ENCODE measurements at regions not wholly inside any gene's neighbourhood (a gene's known extent, or its start where the extent isn't known, plus 50 kb on each side); places are given as distances from the start of the nearest gene placed in this dataset.

- Histone ChIP-seq H4K20me1 (ENCODE audit: insufficient read depth, low read length) (no peaks in the 10 kb centered on the region), H3K4me2 (ENCODE audit: low read depth, low read length) (no peak overlapping the region), H3K4me1 (ENCODE audit: insufficient read depth, low read length) (no peaks in the 10 kb centered on the region), H2AFZ (ENCODE audit: low read length) (no peak overlapping the region), H3K9me3 (ENCODE audit: low read length) (peaks cover 5% of the 10 kb centered on the region; the same call in 1 of the 2 replicates), H3K27ac (ENCODE audit: extremely low read length, insufficient read depth, low read length) (no peak overlapping the region), H3K79me2 (ENCODE audit: insufficient read depth, low read length) (no peaks in the 10 kb centered on the region), H3K27me3 (ENCODE audit: control insufficient read depth in 1 of 2, insufficient read depth in 2 of 2, low read length in 2 of 2) (no peaks in the 10 kb centered on the region), H3K4me3 (replicated peaks in 1 of 3; ENCODE audit: insufficient read depth in 1 of 3, low read depth in 2 of 3, low read length in 3 of 3) (no peak overlapping the region), H3K36me3 (replicated peaks in 1 of 2; ENCODE audit: control insufficient read depth in 1 of 2, insufficient read depth in 2 of 2, low read length in 2 of 2) (no peaks in the 10 kb centered on the region), H3K9ac (ENCODE audit: insufficient read depth, low read depth, low read length) (no peak overlapping the region)
- FAIRE-seq: no peak
- DNase-seq (ENCODE audit: low spot score): no peak
- ChIA-PET POLR2A (no interaction called here), CTCF (ENCODE audit: low intra/inter-chr PET ratio, low total read pairs) (no interaction called here)
- in situ Hi-C loops (cut with HindIII; ENCODE audit: extremely low pct_ligation_motif_present, low pct_unique_long_range_greater_than_20kb): no loop called here
- BruUV-seq (replicated peaks): no TSS peak
- no peak for ATAC-seq
- intact Hi-C loops (cut with micrococcal nuclease; ENCODE audit: unreplicated experiment): no loop called here
- 2% methylated on average over 4 of the region's 4 CpGs for WGBS (ENCODE audit: low lambda C conversion rate)
- TF ChIP-seq MTA1 (CRISPR knock-in tag; IDR thresholded peaks at IDR 0.05; ENCODE audit: borderline replicate concordance): no peak
- no peak for TF ChIP-seq TEF (CRISPR knock-in tag; IDR thresholded peaks at IDR 0.05)
- TF ChIP-seq KDM2A (CRISPR knock-in tag; IDR thresholded peaks at IDR 0.05; ENCODE audit: borderline replicate concordance, low read depth): no peak
- TF ChIP-seq ZNF83 (CRISPR knock-in tag; IDR thresholded peaks at IDR 0.05; ENCODE audit: borderline replicate concordance): no peak
- no peak for TF ChIP-seq ZBTB46 (CRISPR knock-in tag; IDR thresholded peaks at IDR 0.05; ENCODE audit: borderline replicate concordance)
- no peak for TF ChIP-seq GRHL1 (CRISPR knock-in tag; conservative IDR thresholded peaks at IDR 0.05)
- TF ChIP-seq POLR2AphosphoS2 (IDR thresholded peaks at IDR 0.05; ENCODE audit: low read depth, low read length): no peak
- no peak for TF ChIP-seq ZNF234 (CRISPR knock-in tag; conservative IDR thresholded peaks at IDR 0.05)
- no peak for TF ChIP-seq ZNF407 (CRISPR knock-in tag; IDR thresholded peaks at IDR 0.05; ENCODE audit: not compliant biosample characterization)
- TF ChIP-seq FOXP4 (CRISPR knock-in tag; IDR thresholded peaks at IDR 0.05): no peak
Measured at GRCh38 chr11:79582434-79582833, 141.6 kb upstream of the TENM4 start.
